Middle frontal gyrus (tissue), 1 donor: ENCODE measurements at regions not wholly inside any gene's neighbourhood (a gene's known extent, or its start where the extent isn't known, plus 50 kb on each side); places are given as distances from the start of the nearest gene placed in this dataset.

Source experiments
- DNase-seq: peaks from one replicate; pipeline ENCODE4 v3.0.0-alpha.2; 2015; ENCODE audit warnings: low spot score; ENCODE audit errors: extremely low spot score

DNA sequence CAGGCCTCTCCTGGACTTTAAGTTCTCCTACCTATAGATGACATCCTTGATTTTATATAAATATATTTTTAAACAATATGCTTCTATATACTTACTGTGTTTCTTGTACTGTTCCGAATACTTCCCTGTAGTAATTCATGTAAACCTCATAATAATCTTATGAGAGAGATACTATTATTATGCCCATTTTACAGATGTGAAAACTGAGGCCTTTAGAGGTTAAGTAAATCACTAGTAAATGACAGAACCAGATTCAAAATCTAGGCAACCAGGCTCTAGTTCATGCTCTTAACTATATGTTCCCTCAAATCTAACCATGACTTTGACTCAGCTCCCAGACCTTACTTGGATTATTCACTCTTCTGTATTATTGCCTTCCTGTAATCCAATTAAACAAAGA is 243.0 kb upstream of the NR4A3 start:
- DNase-seq = no peak

DNA sequence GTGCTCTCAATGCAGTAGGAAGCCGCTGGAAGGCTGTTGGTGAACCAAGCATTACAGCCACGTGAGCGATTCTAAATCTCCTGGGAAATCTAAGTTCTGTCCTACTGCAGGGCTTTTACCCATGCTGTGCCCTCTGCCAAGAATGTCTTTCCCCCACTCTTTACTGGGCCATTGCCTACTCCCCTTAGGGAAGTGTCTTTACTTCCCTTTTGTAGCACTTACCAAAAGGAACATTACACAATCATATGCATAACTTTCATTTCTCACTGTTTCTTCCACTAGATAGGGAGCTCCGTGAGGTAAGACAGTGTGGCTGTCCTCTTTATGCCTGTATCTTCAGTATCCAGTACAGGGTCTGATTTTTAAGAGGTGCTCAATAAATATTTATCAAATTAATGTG is 241.7 kb upstream of the NR4A3 start:
- no peak for DNase-seq

DNA sequence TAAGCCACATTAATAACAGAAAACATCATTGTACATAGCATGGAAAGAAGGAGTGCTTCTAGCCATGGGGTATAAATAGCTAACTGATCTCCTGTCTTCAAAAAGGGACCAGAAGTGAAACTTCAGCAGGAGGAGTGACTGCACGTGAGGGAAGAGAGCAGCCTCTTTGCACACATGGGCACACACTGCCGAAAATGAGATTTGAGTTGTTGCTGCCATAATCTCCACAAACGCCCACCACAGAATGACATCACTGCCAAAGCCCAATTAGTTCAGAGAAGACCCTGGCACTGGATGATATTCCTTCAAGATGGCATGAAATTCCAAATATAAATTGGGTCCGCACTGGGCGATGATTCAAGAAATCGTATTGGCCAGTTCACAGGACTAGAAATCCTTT is 238.9 kb upstream of the NR4A3 start:
- DNase-seq = no peak

DNA sequence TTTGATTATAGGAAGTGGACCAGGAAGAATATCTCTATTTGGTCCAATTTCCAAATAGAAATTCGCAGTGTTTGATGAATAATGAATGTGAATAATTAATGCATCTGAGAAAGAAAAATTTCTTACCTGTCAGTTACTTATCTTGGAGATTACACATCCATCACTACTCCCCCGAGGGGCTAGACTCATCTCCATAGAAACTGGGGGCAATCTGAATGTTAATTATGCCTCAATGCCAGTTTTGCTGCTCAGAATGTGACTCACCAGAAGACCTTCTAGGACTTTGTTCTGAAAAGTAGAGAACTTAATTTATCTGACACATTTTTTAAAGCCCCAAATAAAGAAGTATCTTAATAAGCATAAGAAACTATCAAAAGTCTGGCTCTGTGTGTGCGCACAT is 233.4 kb upstream of the NR4A3 start:
- DNase-seq = no peak

DNA sequence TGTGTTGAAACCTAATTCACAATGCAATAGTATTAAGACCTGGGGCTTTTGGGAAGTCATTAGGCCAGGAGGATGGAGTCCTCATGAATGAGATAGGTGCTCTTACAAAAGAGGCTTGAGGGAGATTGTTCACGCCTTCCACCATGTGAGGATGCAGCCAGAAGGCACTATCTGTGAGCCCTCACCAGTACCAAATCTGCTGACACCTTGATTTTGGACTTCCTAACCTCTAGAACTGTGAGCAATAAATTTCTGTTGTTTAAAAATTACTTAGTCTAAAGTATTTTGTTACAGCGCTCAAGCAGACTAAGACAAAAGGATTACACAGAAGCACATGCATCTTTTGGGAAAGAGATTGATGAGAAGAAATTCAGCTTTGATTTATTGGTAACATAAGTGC is 232.9 kb upstream of the NR4A3 start:
- DNase-seq = no peak

DNA sequence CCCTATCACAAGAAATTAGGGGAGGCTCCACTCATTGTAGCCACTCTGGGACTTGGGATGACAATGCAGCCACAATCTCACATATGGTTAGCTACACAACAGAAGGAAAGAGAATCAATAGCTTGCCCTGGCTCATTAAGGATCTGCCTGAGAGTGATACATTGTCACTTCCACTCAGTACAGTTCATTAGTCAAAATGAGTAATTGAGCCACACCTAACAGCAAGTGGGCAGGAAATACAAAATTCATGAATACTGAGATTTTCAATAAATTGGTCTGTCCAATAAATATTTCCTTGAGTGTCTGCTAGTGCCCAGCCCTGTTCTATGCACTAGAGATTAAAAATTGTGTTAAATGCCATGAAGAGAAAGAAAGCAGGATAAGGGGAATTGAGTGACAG is 231.3 kb upstream of the NR4A3 start:
- no peak for DNase-seq

DNA sequence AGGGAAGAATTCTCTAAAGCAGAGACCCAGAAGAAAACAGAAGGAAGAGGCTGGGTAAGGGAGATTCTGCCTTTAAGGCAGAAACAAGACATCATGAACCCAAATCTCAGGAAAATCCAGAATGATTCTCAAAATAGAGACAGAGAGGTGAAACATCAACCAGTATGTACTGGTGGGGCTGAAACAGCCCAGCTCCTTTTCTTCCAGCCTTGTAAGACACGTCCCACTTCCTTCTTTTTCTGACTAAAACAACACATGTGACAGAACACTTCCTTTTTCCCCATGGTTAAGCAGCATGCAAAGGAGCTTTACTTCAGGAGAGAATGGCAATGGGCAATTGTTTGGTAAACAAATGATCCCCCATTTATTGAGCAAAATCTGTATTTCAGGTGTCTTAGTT is 230.8 kb upstream of the NR4A3 start:
- DNase-seq = no peak

DNA sequence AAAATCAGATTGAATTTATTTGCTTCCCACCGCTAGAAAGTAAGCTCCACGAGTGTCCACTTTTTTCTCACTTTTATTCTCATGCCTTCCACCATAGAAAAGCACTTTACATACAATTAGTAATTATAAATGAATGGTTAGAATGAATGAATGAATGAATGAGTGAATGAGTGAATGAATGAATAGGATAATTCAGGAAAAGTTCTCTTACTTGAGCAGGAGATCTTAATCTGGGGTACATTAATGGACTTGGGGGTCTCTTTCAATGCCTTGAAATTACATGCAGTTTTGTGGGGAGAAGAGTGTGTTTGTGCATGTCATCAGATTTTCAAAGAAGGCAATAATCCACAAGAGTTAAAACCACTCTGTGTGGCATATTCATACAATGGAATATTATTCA is 229.9 kb upstream of the NR4A3 start:
- DNase-seq = no peak

DNA sequence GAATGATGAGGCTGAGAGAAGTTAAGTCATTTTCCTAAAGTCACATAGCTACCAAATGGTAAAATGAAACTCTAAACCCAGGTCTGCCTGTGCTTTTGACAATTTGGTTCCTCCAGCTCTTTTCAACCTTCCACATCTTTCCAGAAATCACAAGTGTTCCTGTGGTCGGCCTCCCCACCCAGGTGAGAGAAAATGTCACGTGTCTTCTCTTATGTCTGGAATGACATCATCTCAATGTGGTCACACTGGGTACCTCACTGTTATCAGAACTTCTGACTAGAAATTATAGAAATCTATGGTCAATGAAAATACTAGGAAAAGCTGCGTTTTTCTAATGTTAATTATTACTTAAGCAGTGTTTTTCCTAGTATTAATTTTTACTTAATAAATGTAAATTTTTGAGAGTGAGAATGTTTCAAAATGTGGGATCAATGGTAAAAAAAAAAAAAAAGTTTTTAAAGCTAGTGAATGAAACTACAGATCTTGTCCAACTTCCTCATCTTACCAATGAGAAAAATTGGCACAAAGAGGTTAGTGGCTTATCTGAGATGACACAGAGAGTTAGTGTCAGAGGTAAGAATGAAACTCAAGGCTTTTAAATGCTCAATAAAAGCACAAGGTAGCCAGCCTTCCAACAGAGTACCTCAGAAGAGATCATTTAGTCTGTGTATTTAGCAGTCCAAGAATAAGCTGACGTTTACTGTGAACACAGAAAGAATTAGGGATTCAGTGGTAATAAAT is 228.7 kb upstream of the NR4A3 start:
- DNase-seq = no peak

DNA sequence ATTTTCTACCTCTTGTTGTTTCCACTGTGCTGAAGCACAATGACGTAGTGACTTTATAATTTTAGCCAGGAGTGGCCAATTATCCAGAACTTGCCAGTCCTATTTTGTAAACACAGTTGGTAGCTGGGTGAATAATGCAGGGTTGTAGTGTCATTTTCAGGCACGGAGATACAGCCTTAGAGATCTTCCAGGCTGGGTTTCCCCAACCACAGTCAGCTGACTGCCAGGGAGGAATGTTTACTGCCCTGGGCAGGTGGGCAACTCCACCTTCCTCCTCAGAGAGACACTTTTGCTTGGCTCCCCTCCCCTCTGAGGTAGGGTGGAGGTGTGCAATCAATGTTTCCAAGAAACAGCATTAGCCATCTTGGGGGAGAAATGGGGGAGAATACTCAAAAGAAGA is 228.1 kb upstream of the NR4A3 start:
- DNase-seq = no peak

DNA sequence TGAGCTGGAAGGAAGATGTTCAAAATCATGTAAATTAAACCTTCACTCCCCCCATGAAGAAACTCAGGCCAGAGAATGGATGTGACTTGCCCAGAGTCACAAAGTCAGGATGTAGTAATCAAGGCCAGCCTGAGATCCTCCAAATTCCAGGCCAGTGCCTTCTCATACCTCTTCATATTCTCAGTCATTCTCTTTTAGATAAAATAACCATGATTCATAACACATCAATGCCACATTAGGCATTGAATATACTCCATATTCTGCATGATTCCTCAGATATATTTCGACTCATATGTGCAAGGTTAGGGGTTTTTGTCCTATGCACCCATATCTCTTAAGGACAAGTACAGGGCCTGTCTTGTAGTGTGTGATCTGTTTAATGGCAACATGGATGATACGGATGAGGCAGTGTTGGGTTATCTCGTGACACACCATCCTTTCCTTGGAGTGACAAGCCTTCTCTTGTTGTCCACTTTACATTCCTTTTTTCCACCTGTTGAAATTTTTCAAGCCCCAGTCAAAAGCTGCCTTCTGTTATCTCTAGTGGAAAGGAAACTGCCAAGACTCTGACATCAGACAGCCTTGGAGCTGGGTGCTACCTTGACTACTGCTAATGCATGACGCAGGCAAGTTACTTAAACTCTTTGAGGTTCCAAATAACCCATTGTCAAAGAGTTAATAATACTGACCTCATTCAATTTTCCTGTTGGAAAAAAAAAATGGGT is 227.5 kb upstream of the NR4A3 start:
- no peak for DNase-seq

DNA sequence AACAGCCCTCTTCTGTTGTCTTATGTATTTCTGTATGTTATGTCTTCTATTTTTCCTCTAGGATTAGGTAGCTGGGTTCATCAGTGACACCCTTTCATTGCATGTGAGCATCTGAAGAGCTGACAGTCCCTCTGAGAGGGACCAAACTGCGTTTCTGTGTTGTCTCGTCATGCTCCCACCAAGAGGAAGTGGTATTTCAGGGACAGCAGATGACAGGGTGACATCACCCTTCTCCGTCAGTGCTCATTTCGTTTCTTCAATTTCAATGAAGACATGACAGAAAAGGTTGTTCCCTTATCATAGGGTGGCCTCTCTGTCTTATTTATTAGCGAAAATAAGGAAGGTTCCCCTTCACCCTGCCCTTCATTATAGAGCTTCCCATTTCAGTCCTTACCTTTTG is 225.9 kb upstream of the NR4A3 start:
- DNase-seq = no peak

DNA sequence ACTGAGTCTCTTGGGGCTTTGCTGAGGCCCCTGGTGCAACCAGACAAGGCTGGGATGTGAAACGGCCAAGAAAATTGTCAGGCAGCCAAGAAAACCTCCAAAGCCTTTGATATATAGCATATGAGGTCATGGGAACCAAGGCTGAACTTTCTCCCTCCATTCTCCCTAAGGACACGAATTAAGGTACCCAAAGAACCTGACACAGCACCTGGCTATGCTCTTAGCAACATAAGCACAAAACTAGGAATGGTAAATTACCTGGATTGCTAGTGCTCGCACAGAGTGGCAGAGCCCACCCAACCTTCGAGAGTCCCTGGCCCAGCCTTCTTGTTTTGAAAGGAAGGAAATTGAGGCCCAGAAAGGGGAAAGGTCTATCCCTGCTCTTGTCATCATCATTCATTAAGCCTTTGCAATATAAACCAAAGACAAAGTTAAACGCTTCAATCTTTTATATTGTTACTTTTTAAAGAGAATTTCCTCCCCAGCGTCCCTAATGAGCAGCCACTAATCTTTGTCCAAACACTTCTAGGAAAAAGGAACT is 220.0 kb upstream of the NR4A3 start:
- no peak for DNase-seq

DNA sequence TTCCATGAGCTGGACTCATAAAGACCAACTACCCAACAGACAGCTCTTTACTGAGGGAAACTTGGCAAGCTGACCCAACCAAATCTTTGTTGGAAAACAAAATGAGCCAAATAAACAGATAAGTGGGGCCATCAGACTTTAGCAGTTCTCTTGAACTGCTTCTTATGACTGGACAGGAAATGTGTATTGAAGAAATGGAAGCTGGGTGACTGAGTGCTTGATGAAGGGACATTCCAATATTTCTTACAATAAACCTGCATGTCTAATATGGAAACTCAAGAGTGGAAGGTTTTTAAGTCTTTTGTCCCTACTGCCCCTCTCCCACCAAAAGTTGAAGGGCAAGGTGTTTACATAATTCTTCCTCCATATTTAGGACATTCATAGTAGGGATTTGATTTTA is 218.8 kb upstream of the NR4A3 start:
- DNase-seq = no peak

DNA sequence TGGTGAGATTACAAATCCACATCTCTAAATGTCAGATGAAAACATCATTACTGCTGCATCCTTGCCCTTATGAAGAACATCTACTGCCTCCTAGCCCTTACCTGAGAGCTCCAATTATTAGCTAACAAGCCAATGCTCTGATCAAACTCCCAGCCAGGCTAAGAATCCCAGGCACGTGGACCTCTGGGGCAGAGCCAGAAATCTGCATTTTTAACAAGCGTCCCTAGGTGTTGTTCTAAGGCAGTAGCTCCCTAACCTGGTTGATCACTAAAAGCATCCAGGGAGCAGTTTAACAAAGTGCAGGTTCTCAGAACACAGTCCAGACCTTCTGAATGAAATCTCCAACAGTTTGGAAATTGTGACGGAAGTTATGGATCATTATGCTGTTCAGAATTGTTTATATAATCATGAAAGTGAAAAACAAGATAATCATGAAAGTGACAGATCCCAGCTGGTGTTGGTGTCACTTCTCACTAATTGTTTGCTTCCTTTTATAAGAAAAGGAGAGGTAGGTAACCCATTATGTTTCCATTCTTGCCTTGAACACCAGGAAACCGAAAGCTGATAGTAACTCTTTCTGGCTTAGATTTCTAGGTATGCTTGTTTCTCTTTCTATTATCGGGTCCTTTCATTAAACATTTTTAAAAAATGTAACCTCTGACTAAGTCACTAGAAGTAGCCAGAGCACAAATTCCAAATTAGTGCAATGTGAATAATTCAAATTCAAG is 216.5 kb upstream of the NR4A3 start:
- no peak for DNase-seq

DNA sequence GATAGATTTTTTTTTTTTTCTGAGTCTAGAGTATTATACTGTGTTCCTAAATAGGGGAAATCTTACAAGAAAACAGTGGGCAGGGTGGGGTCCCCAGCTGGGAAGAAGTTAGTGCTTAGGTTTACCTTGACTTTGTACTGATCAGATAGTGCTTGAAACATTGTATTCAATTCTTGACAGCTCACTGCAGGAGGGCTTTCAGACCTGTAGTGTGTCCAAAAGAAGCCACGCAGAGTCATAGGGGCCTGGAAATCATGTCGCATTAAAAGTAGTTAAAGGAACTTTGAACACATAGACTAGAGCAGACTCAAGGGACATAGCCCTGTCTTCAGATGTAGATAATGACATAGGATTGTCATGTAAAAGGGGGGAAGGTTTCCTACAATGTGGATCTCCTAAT is 215.4 kb upstream of the NR4A3 start:
- no peak for DNase-seq

DNA sequence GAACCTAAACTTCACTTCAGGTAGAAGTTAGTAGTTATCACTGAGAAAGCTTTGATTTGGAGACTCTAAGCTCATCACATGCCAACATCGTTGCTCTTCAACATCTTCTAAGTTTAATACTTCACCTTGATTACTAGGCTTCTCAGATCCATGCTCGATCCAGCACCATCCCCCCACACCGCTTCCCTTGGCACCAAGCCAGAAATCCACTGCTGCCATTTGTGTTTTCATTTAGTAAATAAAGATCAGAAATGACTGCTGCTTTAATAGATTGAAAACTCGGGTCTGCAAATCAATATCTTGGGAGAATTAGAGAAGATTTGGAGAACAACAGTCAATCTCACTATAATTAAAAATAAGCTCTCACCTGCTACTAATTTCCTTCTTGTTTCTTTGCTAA is 214.7 kb upstream of the NR4A3 start:
- no peak for DNase-seq

DNA sequence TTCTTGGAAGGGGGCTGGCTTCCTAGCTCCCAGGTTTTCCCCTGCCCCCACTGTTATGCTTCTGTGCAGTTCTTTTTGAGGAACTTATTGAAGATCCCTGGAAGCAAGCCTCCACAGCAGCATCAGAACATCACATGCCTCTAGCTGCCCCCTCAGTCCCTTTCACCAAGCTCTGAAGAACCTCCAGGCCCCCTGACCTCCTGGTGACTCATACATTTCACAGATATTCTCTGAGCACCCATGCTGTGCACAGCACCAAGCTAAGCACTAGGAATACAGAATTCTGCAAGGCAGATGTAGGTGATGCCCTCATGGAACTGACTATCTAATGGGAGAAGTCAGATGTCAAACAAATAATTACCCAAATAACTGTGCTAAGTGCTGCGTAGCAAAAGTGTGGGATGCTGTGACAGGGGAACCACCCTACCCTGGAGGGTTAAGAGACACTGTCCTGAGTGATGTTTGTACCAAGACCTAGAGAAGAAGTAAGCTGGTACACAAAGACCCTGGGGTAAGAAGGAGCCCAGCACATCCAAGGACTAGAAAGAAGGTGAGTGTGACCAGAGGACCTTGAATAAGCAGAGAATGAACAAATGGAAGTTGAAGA is 213.7 kb upstream of the NR4A3 start:
- no peak for DNase-seq

DNA sequence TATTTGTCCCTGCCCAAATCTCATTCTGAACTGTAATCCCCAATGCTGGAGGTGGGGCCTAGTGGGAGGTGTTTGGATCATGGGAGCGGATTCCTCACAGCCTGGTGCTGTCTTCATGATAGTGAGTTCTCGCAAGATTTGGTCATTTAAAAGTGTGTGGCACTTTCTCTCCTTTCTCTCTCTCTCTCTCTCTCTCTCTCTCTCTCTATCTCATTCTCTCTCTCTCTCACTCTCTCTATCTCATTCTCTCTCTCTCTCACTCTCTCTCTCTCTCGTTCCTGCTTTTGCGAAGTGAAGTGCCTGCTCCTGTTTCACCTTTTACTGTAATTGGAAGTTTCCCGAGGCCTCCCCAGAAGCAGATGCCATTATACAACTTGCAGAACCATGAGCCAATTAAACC is 207.3 kb upstream of the NR4A3 start:
- no peak for DNase-seq

DNA sequence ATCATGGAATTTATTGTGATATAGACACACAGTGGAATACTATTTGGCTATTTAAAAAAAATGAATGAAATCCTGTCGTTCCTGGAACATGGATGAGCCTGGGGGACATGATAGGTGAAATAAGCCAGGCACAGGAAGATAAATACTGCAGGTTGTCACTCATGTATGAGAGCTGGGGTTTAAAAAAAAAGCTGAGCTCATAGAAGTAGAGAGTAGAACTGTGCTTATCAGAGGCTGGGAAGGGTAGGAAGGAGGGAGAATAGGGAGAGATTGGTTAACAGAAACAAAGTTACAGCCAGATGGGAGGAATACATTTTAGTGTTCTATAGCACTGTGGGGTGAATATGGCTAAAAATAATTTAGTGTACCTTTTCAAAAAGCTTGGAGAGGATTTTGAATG is 200.6 kb upstream of the NR4A3 start:
- no peak for DNase-seq

DNA sequence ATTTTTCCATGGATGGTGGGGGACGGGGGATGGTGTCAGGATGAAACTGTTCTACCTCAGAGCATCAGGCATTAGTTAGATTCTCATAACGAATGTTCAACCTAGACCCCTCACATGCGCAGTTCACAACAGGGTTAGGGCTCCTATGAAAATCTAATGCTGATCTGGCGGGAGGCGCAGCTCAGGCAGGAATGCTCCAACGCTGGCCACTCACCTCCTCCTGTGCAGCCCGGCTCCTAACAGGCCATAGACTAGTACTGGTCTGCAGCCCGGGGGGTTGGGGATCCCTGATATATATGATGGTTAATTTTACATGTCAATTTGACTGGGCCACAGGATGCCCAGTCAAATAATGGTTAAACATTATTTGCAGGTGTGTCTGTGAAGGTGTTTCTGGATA is 199.0 kb upstream of the NR4A3 start:
- no peak for DNase-seq

DNA sequence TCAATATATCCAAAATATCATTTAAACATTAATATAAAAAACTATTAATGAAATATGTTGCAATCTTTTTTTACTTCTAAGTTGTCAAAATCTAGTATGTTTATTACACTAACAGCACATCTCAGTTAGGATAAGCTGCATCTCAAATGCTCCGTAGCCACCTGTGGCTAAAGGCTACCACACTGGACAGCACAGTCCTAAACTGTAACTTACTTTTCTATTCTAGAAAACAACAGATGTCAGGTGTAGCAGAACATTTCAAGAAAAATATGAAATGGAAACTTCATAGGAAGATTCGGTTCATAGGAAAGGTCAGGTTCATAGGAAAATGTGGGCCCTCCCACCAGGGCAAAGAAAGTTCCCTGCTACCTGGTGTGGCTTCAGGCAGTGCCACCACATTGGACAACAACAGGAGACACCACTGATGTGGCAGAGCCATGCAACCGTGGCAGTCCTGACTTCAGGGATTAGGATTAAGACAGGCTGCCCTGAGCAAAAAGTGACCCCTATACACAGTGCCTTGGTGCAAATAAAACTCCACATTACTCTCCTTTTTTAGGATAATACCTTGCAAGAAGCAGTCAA is 197.8 kb upstream of the NR4A3 start:
- no peak for DNase-seq
